A549 (cell line): ENCODE measurements at regions not wholly inside any gene's neighbourhood (a gene's known extent, or its start where the extent isn't known, plus 50 kb on each side); places are given as distances from the start of the nearest gene placed in this dataset.
"Not testable (repeated sequence)": the region's sequence is repeated elsewhere in the genome, so short reads cannot be mapped to it uniquely, and the experiment has no call there.

Experiments
- ATAC-seq, 2 experiments: fragments of 200-7000 bp in 1 of 2; fragments of >200 bp in 1 of 2; cut with Nextera tagmentation in 1 of 2; cut with Tn5 transposase in 1 of 2; 3 replicates each; pipeline versions ENCODE4 v1.8.0 to v1.9.1; 2018 to 2020; ENCODE audit warnings: mild to moderate bottlenecking in 1 of 2, moderate library complexity in 1 of 2
- CTCF ChIA-PET: fragments of 300-600 bp; sonication (Branson Sonifier 250); formaldehyde crosslinking; extraction: SDS; loops from one replicate; lab custom pipeline; 2021; ENCODE audit warnings: antibody characterized with exemption, inconsistent platforms; lab: Yijun Ruan, JAX
- POLR2A ChIA-PET: fragments of 350-600 bp; formaldehyde crosslinking; extraction: SDS; loops from one replicate; lab custom pipeline; 2021; ENCODE audit warnings: antibody characterized with exemption, inconsistent platforms; lab: Yijun Ruan, JAX
- DNase-seq, 2 experiments: peaks; one replicate each; pipeline versions ENCODE4 v3.0.0 to v3.0.0-alpha.2; 2011 to 2016; ENCODE audit warnings: low read depth in 1 of 2, low spot score in 1 of 2
- FAIRE-seq: peaks from 2 replicates; lab custom pipeline; 2011; peaks lifted over from hg19 to GRCh38; lab: Jason Lieb, UNC
- H3K27ac ChIP-seq, 2 experiments: fragments of >200 bp; sonication (Bioruptor Twin); formaldehyde crosslinking; 3 replicates each; pipeline ENCODE4 v1.5.1; 2016 to 2017
- H3K4me1 ChIP-seq: fragments of >200 bp; sonication (Bioruptor Twin); formaldehyde crosslinking; 3 replicates; pipeline ENCODE4 v1.6.1; 2016
- H3K4me2 ChIP-seq: fragments of >200 bp; sonication (Bioruptor Twin); formaldehyde crosslinking; 3 replicates; pipeline ENCODE4 v1.6.1; 2016
- H3K4me3 ChIP-seq: fragments of >200 bp; sonication (Bioruptor Twin); formaldehyde crosslinking; 3 replicates; pipeline ENCODE4 v1.5.1; 2016
- H3K9me3 ChIP-seq: fragments of >200 bp; sonication (Bioruptor Twin); formaldehyde crosslinking; 3 replicates; pipeline ENCODE4 v1.6.1; 2016
- BCL3 ChIP-seq: fragments of >200 bp; sonication (Bioruptor Twin); formaldehyde crosslinking; IDR thresholded peaks from 3 replicates; pipeline ENCODE4 v1.6.1; 2016
- BHLHE40 ChIP-seq: IDR thresholded peaks from 2 replicates; pipeline ENCODE4 v1.6.1; 2012; ENCODE audit warnings: low read depth, low read length, inconsistent platforms
- CBX2 ChIP-seq: fragments of 200-600 bp; sonication (generic); IDR thresholded peaks from 2 replicates; pipeline ENCODE4 v1.6.1; 2016; ENCODE audit warnings: low read depth, mild to moderate bottlenecking, borderline replicate concordance
- CBX8 ChIP-seq: fragments of 200-600 bp; sonication (generic); IDR thresholded peaks from 2 replicates; pipeline ENCODE4 v1.6.1; 2016
- CEBPB ChIP-seq, 2 experiments: fragments of >200 bp in 1 of 2; sonication (Bioruptor Twin) in 1 of 2; formaldehyde crosslinking in 1 of 2; IDR thresholded peaks; 2 replicates each; pipeline ENCODE4 v1.6.1; 2012 to 2016
- CTCF ChIP-seq: fragments of >200 bp; sonication (Bioruptor Twin); formaldehyde crosslinking; IDR thresholded peaks from 3 replicates; pipeline ENCODE4 v1.5.1; 2016
- EHF ChIP-seq: fragments of 250-450 bp; sonication (Bioruptor Pico); IDR thresholded peaks from 2 replicates; pipeline ENCODE4 v1.5.0; 2020; ENCODE audit warnings: mild to moderate bottlenecking
- ESRRA ChIP-seq: fragments of 150-350 bp; IDR thresholded peaks from 2 replicates; pipeline ENCODE4 v1.6.1; 2014; ENCODE audit warnings: mild to moderate bottlenecking, low read length, borderline replicate concordance
- FOSL2 ChIP-seq, 2 experiments: fragments of 450-650 bp in 1 of 2; fragments of >200 bp in 1 of 2; sonication (Bioruptor Twin) in 1 of 2; formaldehyde crosslinking; IDR thresholded peaks; 2 replicates each; pipeline versions ENCODE4 v1.5.0 to v1.6.1; 2016 to 2020; ENCODE audit warnings: mild to moderate bottlenecking in 1 of 2, moderate library complexity in 1 of 2
- HES2 ChIP-seq: fragments of >200 bp; sonication (Bioruptor Twin); formaldehyde crosslinking; IDR thresholded peaks from 2 replicates; pipeline ENCODE4 v1.6.1; 2016
- JUNB ChIP-seq: fragments of >200 bp; sonication (Bioruptor Twin); formaldehyde crosslinking; IDR thresholded peaks from 2 replicates; pipeline ENCODE4 v1.6.1; 2016
- PBX3 ChIP-seq: IDR thresholded peaks from 2 replicates; pipeline ENCODE4 v1.6.1; 2012
- POLR2AphosphoS2 ChIP-seq: conservative IDR thresholded peaks from 2 replicates; pipeline ENCODE4 v1.6.1; 2012; ENCODE audit warnings: low read length, improper control_type of control experiment, inconsistent platforms
- RCOR1 ChIP-seq: fragments of 150-350 bp; IDR thresholded peaks from 2 replicates; pipeline ENCODE4 v1.6.1; 2014; ENCODE audit warnings: antibody characterized with exemption, low read length, low read depth
- REST ChIP-seq: fragments of 200-600 bp; sonication (generic); IDR thresholded peaks from 2 replicates; pipeline ENCODE4 v1.6.1; 2016; ENCODE audit warnings: antibody characterized with exemption, mild to moderate bottlenecking, moderate library complexity
- TP53 ChIP-seq: fragments of 250-450 bp; sonication (Bioruptor Pico); IDR thresholded peaks from 2 replicates; pipeline ENCODE4 v1.5.0; 2021; ENCODE audit warnings: mild to moderate bottlenecking, moderate library complexity
- USF2 ChIP-seq: fragments of 450-650 bp; IDR thresholded peaks from 2 replicates; pipeline ENCODE4 v1.6.1; 2014; ENCODE audit warnings: antibody characterized with exemption
- ZC3H11A ChIP-seq: fragments of 450-650 bp; IDR thresholded peaks from 2 replicates; pipeline ENCODE4 v1.6.1; 2014; ENCODE audit warnings: antibody characterized with exemption, mild to moderate bottlenecking
- ZFP36 ChIP-seq: fragments of 450-650 bp; IDR thresholded peaks from 2 replicates; pipeline ENCODE4 v1.6.1; 2014; ENCODE audit warnings: borderline replicate concordance; ENCODE audit not compliant: partially characterized antibody
- WGBS: methylation state at CpG from one replicate; pipeline ENCODE4 v1.1.6; 2017; ENCODE audit errors: missing lambda C conversion rate; 5-methylcytosine and 5-hydroxymethylcytosine counted together

- no peak for FAIRE-seq
- H3K9me3 ChIP-seq = no peaks in the 10 kb centered on the region; the same call in 2 of the 3 replicates
- TF ChIP-seq ESRRA = no peak
- no peak for TF ChIP-seq USF2
- TF ChIP-seq JUNB = no peak
- no peak for TF ChIP-seq CBX2
- TF ChIP-seq REST = no peak
- TF ChIP-seq ZFP36 = no peak
- TF ChIP-seq ZC3H11A = no peak
- no peak for TF ChIP-seq EHF (CRISPR knock-in tag)
- TF ChIP-seq TP53 (CRISPR knock-in tag) = no peak
- TF ChIP-seq PBX3 = no peak
- TF ChIP-seq BHLHE40 = no peak
- TF ChIP-seq CBX8 = no peak
- no peak for TF ChIP-seq HES2
- TF ChIP-seq POLR2AphosphoS2 = no peak
- TF ChIP-seq RCOR1 = no peak
- no peak for TF ChIP-seq FOSL2 (IDR thresholded peaks at IDR 0.05)
- no peak for TF ChIP-seq FOSL2 (CRISPR knock-in tag; IDR thresholded peaks at IDR 0.05)
- TF ChIP-seq, all 56 proteins: peak for 0
- 82% methylated on average over 1 of the region's 1 CpG for WGBS
- Histone ChIP-seq H3K4me2 (no peak overlapping the region), H3K27ac (no peak overlapping the region), H3K4me3 (no peak overlapping the region), H3K4me1 (peaks cover 3% of the 10 kb centered on the region; the same call in 1 of the 3 replicates)
- POLR2A ChIA-PET = no interaction called here
- ATAC-seq (no peak), DNase-seq (no peak)
- CTCF ChIA-PET = no interaction called here
Measured at GRCh38 chr3:110519071-110519470, 552.5 kb upstream of the NECTIN3 start.

GRCh38 chr3:110521019-110521418 lies 550.6 kb upstream of the NECTIN3 start:
- H3K9me3 ChIP-seq = 0 out of 3 replicates have a peak, but pooled peaks cover 2% of the 10 kb centered on the region
- POLR2A ChIA-PET = no interaction called here
- peaks cover 4% of the 10 kb centered on the region; the same call in 2 of the 3 replicates for H3K4me1 ChIP-seq
- no peak overlapping the region for H3K4me3 ChIP-seq
- 0 out of 6 replicates have a peak overlapping the region, but pooled peaks of 1 of the 2 experiments have one; percentile 2 for H3K27ac ChIP-seq
- no peak for ATAC-seq
- no peak for FAIRE-seq
- CTCF ChIA-PET = no interaction called here
- WGBS = 66% methylated on average over 2 of the region's 2 CpGs
- H3K4me2 ChIP-seq = no peak overlapping the region
- DNase-seq = peak; percentile 1 to 17
- TF ChIP-seq BCL3 (no peak), CEBPB (IDR thresholded peaks at IDR 0.05) (no peak), CTCF (no peak), HES2 (no peak)

GRCh38 chr3:110525558-110526064 lies 546.0 kb upstream of the NECTIN3 start:
- 67% methylated on average over 6 of the region's 6 CpGs for WGBS
- POLR2A ChIA-PET, H3K4me2 ChIP-seq, DNase-seq, H3K9me3 ChIP-seq, FAIRE-seq, H3K4me3 ChIP-seq, CTCF ChIA-PET, ATAC-seq: not testable (repeated sequence)
- H3K4me1 ChIP-seq = peaks cover 24% of the 10 kb centered on the region
- H3K27ac ChIP-seq = peak overlapping the region in 1 of 2 experiments; percentile 65; a peak in 1 of 6 replicates
